RPMI8226 (cell line): ENCODE measurements at regions not wholly inside any gene's neighbourhood (a gene's known extent, or its start where the extent isn't known, plus 50 kb on each side); places are given as distances from the start of the nearest gene placed in this dataset.
"Not testable (repeated sequence)": the region's sequence is repeated elsewhere in the genome, so short reads cannot be mapped to it uniquely, and the experiment has no call there.

Experiments used
- DNase-seq: peaks from one replicate; pipeline ENCODE4 v3.0.0-alpha.2; 2015

- not testable (repeated sequence) for DNase-seq
Observed at GRCh38 chr1:206256935-206257334, 53.6 kb downstream of the SRGAP2 start.

GRCh38 chr1:206261473-206261872, 58.1 kb downstream of the SRGAP2 start:
- DNase-seq = not testable (repeated sequence)

- not testable (repeated sequence) for DNase-seq
Observed at GRCh38 chr1:206262424-206262823, 59.1 kb downstream of the SRGAP2 start.

GRCh38 chr1:206264916-206265315, 61.6 kb downstream of the SRGAP2 start:
- not testable (repeated sequence) for DNase-seq

GRCh38 chr1:206271153-206271552, 67.8 kb downstream of the SRGAP2 start:
- not testable (repeated sequence) for DNase-seq

GRCh38 chr1:206273104-206273503, 69.8 kb downstream of the SRGAP2 start:
- DNase-seq = not testable (repeated sequence)

- DNase-seq = not testable (repeated sequence)
Observed at GRCh38 chr1:206276143-206276542, 72.8 kb downstream of the SRGAP2 start.

GRCh38 chr1:206278683-206279082, 75.3 kb downstream of the SRGAP2 start:
- peak; percentile 5 for DNase-seq

- DNase-seq = not testable (repeated sequence)
Observed at GRCh38 chr1:206280683-206281082, 77.3 kb downstream of the SRGAP2 start.

GRCh38 chr1:206281912-206282654, 78.7 kb downstream of the SRGAP2 start:
- not testable (repeated sequence) for DNase-seq

- not testable (repeated sequence) for DNase-seq
Observed at GRCh38 chr1:206285024-206285960, 82.0 kb downstream of the SRGAP2 start.

GRCh38 chr1:206287759-206288158, 84.4 kb downstream of the SRGAP2 start:
- not testable (repeated sequence) for DNase-seq

- DNase-seq = not testable (repeated sequence)
Observed at GRCh38 chr1:206288453-206288852, 85.1 kb downstream of the SRGAP2 start.

GRCh38 chr1:206297145-206298031, 94.0 kb downstream of the SRGAP2 start:
- not testable (repeated sequence) for DNase-seq

- DNase-seq = not testable (repeated sequence)
Observed at GRCh38 chr1:206298032-206298392, 94.7 kb downstream of the SRGAP2 start.

- DNase-seq = not testable (repeated sequence)
Observed at GRCh38 chr1:206299181-206299791, 95.9 kb downstream of the SRGAP2 start.

GRCh38 chr1:206299942-206300341, 96.6 kb downstream of the SRGAP2 start:
- not testable (repeated sequence) for DNase-seq

- DNase-seq = not testable (repeated sequence)
Observed at GRCh38 chr1:206302056-206302455, 98.7 kb downstream of the SRGAP2 start.

GRCh38 chr1:206307442-206307841, 104.1 kb downstream of the SRGAP2 start:
- not testable (repeated sequence) for DNase-seq

- not testable (repeated sequence) for DNase-seq
Observed at GRCh38 chr1:206310948-206311347, 107.6 kb downstream of the SRGAP2 start.

GRCh38 chr1:206311611-206312273, 108.4 kb downstream of the SRGAP2 start:
- peak; percentile 66 for DNase-seq
